HG03460 (cell line): ENCODE measurements at regions not wholly inside any gene's neighbourhood (a gene's known extent, or its start where the extent isn't known, plus 50 kb on each side); places are given as distances from the start of the nearest gene placed in this dataset.

ENCODE experiments used
- ATAC-seq: cut with Tn5 transposase; IDR thresholded peaks from one replicate; pipeline ENCODE4 v1.9.1; 2021; ENCODE audit not compliant: unreplicated experiment

DNA sequence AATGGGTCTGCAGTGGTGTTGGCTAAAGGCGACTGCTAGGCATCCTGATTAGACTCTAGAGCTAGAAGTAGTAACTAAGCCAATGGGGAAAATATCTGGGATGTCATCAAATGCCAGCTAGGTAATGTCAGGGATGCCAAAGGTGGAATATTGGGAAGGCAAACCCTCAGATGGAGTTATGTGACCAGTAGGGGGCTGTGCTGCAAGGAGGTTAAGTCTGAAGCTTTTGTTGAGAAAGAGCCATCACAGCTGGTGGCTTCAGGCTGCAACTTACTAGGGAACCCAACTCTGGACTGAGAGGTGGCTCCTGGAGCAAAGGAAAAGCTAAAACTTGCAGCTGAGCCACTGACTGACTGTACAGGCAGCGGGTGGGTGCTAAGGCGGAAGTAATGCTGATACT lies 576.9 kb upstream of the GHITM start:
- no peak for ATAC-seq

DNA sequence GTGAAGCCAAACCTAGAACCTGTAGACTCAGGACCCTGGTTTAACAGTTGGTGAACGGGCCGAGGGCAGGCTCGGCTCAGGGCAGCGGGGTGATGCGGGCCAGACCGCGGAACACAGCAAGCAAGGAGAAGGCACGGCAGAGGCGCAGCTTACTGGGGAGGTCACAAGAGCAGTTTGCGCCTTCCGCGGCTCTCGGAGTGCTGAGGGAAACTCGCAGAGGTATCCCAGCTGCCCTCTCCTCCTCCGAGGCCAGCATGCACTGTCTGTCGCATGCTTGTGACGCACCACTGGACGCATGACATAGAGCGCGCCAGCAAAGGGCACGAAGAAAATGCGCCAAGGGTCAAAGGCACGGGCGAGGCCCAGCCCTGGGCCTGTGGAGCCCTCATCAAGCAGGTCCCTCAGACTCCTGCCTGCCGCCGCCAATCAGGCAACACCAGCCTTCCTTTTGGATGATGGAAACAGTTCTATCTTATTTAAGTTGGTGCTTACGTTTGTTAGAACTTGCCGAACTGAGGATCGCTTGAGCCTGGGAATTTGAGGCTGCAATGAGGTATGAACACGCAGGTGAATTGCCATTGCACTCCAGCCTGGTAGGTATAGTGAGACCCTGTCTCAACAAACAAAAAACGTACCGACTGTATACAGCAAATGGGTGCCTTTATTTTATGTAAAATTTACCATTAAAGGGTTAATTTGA lies 574.3 kb upstream of the GHITM start:
- ATAC-seq: no peak

DNA sequence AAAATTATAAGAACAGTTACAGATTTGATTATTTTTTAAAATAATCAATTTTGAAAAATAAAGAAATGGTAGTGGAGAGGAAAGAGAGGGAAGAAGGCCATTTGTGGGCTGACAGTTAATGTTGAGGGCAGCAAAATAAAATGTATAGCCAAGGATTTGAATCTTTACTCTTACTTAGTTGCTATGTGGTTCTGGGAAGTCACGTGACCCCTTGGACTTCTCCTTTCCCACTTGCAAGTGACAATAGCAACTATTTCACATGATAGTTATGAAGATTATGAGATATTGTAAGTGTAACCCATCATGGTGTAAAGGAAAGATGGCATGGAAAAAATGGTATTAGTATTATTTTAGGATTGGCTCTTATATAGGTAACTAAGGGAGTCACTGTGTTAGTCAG lies 567.3 kb upstream of the GHITM start:
- ATAC-seq: no peak

DNA sequence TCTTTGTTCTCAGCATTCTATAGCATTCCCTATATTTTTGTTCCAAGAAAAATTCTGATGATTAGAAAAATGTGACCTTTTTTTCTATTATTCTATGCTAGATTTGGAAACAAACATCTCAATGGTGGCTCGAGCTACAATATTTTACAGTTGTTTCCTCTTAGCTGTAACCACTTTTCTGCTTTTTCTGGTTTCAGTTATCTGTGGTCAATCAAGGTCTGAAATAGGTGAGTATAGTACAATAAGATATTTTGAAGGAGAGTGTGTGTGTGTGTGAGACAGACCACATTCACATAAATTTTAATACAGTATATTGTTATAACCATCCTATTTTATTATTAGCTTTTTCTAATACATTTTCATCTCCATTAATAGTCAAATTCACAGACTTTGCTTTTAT lies 564.5 kb upstream of the GHITM start:
- ATAC-seq: no peak

DNA sequence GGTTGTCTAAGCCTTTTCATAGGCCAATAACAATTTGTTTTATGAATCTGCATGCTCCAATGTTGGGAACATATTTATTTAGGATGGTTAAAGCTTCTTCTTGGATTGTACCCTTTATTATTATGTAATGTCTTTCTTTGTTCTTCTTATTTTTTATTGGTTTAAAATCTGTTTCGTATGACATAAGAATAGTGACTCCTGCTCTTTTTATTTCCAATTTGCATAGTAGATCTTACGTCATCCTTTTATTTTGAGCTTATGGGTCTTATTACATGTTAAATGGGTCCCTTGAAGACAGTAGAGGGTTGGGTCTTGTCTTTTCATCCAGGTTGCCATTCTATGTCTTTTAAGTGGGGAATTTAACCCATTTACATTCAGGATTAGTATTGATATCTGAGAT lies 561.9 kb upstream of the GHITM start:
- no peak for ATAC-seq

DNA sequence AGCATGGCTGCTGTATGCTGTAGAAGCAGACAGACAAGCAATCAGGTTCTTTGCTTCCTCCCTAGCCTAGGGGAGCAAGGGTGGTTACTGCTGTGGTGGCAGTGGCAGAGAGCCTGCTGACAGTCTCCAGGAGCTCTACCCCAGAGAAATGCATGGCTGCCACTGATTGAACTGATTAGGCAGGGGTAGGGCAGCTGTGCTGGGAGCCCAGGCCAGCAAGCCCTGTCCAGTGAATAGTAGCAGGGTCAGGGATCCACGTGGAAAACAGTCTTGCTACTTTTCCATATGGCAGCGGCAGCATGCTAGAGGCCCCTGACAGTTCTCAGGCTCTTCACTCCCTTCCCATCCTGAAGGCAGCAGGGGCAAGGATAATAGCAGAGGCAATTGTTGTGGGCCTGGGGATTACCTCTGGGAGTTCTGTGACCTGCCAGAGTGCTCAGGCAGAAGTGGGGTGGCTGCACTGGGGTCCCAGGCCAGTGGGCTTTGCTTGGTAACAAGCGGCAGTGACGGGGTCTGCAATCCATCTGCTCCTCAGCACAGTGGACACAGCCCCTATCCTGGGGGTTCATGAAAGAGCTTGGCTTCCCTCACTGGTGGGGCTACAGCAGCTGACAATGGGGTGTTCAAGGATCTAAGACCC lies 558.8 kb upstream of the GHITM start:
- no peak for ATAC-seq

DNA sequence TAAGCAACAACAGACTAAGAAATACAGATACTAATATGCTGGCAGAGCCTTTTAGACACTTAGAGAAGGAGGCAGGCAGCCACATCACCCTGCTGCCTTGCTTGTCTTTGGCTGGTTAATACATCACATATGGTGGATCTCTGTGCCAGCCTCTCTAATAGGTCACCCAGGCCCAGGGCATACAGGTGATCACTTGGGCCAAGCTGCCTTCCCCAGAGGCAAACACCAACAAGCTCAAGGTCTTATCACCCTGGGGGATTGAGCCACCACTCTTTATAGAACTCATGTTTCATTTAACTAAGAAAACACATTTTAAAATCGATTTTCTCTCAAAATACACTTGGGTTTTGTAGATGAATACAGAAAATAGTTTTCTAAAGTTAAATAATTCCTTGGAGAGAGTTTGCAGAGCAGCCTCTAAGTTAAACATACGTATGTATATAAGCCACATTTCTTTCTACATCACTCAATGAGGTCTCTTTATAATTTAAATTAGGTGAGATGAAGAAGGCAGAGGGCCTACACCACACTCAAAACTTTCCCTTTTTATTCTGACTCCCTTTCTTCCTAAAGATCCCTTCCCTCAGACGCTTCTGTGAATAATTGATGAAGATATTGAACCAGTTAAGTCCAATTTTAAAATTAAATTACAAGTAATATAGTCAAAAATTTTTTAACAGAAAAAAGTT lies 556.8 kb upstream of the GHITM start:
- ATAC-seq: no peak

DNA sequence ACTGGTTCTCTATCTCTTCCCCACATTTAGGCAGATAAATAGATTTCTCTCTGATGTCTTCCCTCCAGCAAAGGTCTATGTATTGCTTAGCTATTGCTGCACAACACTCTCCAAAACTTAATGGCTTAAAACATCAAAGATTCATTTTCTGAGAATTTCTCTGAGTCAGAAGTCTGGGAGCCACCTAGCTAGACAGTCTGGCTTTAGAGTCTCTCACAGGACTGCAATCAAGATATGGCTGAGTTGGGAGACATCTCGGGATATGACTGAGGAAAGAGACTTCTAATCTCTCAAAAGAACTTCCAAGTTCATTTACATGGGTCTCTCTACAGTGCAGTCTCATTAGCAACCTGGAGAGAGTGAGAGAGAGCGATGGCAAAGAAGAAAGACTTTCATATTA lies 553.6 kb upstream of the GHITM start:
- ATAC-seq: no peak

DNA sequence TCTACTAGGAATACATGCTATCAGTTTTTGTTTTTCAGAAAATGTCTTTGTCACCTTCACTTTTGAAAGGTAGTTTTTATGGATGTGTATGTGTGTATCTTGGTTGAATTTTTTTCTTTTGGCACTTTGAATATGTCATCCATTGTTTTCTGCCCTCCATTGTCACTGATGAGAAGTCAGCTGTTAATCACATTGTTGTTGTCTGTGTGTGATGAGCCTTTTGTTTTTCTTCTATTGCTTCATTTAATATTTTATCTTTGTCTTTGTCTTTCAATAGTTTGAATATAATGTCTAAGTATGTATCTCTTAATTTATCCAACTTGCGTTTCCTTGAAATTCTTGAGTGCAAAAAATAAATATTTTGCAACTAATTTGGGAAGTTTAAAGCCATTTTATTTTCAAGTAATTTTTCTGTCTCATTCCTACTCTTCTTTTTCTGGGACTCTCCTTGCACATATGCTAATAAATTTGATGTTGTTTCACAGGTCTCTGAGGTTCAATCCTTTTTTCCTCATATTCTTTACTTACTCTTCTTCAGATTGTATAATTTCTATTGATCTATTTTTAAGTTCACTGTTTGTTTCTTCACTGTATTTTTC lies 546.9 kb upstream of the GHITM start:
- no peak for ATAC-seq

DNA sequence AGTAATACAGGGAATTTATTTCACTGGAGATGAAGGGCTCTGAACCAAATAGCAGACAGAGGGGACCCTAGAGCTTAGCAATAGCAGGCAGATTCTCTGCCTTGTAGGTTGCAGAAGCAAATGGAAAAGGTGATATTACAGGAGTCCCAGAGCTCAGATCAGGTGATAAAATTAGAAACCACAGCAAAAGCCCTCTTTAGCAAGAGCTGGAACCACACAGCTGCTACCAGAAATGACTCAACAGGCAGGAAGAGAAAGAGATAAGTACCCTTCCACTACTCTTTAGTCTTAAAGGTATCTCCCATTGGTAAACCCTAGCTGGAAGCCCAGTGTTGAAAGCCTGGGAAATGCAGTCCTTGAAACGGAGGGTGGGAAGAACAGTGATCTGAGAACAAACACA lies 535.6 kb upstream of the GHITM start:
- ATAC-seq: peak; percentile 98

DNA sequence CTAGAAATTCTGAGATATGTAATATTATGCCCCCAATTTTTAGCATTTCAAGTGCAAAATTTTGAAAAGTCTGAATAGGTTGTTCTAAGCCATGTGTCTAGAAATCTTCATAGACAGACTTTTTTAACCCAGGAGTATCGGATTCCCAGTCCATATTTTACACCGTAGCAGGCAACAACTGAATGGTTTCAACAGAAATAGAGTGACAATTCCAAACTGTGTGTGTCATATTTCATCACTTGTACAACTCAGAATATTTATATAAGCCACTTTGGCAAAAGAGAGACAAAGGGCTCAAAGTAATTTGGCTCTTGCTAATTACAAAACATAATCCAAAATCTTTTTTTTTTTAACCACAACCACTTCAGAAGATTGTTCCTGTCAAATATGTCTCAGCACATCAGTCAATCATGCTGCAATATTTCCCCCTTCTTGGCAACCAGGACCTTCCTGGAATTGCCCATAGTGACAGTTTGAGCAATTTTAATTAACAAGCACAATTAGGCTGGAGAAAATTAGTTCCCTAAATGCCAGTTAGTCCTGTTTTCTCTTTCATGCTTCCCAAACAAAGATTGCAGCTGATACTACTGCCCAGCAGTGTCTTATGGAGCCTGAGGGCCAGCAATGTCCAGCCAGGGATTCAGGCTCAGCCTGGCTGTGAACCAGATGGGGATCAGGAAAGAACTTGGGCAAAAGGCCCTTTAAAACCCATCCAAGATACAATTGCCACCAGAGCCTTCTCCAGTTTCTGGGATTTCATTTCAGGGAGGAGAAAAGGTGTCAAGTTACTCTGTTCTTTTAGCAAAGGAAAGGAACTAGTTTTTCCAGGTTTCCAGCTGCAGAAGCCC lies 533.3 kb upstream of the GHITM start:
- ATAC-seq: no peak

DNA sequence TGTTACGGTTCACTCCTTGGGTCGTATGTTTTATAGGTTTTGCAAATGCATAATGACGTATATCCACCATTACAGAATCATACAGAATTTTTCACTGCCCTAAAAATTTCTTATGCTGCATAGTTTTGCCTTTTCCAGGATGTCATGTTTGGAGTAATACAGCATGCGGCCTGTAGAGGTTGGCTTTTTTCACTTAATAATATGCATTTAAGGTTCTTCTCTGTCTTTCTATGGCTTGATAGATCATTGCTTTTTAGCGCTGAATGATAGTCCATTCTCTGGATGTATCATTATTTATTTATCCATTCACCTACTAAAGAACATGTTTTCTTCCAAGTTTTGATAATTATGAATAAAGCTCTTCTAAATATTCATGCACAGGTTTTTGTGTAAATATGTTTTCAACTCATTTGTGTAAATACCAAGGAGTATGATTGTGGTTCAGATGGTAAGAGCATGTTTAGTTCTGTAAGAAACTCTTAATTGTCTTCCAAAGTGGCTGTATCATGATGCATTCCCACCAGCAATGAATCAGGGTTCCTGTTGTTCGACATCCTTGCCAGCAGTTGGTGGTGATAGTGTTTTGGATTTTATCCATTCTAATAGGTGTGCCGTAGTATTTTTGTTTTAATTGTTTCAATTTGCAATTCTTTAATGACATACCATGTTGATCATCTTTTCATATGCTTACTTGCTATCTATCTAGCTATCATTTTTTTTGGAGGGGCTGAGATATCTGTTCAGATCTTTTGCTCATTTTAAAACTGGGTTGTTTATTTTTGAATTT lies 531.2 kb upstream of the GHITM start:
- no peak for ATAC-seq

DNA sequence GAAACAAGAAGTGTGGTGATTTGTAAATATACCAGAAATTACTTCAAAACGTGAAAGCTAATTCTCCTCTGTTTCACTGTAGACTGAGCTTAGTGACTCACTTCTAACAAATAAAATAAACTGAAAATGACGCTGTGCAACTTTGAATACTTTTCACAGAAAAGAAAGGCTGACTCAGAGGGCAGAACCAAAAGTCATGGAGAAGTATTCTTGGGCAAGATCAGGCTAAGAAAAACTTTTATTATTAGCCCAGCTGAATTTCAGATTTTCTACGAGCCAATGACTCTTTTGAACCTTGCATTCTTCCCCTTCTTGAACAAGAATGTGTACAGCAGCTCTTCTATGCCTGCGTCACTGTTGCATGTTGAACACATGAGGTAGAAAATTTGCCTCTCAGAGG lies 527.3 kb upstream of the GHITM start:
- ATAC-seq: no peak

DNA sequence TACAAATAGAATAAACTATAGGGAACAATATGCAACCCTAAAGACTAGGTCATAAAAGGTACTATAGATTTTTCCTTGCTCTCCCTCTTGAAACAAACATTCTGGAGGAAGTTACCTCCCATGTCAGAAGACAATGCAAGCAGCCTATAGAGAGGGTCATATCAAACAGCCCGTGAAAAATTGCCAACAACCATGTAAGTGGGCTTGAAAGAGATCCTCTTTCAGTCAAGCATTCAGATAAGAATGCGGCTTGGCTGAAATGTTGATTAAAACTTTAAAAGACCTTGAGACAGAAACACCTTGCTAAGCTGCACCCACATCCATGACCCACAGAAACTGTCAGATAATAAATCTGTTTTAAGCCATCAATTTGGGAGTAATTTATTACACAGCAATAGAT lies 526.6 kb upstream of the GHITM start:
- no peak for ATAC-seq

DNA sequence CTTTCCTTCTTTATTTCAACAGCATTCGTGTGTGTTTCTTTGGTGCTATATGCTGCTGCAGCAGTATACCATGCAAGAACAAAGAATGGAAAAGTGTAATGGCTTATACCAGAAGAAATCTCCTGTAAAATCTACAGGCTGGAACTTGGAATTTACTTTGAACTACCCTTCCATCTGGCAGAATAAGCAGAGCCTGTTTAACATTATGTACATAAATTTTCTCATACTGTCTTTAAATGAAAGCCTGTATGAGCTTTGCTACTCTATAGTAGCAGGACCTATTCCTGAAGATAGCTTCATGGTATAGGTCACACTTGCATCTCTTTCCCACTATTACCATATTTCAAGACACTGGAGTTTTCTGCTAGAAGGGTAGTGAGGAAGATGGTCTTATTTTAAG lies 522.1 kb upstream of the GHITM start:
- ATAC-seq: no peak

DNA sequence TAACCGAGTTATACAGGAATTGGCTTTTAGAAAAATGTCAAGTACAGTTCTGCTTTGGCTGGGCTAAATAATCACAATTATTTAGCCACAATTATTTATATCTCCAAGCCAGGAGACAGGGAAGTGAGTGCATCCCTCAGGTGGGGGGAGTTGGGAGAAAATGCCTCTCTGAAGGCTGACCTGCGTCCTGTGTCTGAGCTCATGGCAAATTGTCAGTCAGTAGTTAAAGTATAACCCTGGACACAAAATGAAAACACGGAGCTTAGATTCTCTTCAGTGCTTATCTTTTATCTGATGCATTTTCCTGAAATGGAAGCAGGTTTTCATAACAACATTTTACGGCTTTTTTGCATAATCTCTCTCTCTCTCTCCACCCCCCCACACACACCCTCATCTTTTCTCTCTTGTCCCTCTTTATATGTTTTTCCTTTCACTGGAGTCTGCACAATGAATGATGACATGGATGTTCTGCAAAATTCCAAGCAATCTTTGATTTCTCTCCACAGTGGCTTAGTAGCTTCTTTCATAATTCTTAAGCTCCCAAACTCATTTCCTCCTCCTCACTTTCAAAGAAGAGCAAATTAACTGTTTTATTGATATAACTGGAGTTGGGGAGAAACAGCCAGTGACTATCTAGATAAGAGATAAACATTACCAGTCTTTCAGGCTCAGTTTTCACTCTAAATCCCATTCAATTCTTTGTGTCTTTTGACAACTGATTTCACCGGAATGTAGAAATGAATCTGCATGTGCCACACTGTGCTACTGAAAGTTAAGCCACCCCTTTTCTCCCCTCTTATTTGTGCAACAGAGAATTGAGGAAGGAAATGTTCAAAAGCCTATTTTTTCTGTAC lies 521.4 kb upstream of the GHITM start:
- ATAC-seq: no peak

DNA sequence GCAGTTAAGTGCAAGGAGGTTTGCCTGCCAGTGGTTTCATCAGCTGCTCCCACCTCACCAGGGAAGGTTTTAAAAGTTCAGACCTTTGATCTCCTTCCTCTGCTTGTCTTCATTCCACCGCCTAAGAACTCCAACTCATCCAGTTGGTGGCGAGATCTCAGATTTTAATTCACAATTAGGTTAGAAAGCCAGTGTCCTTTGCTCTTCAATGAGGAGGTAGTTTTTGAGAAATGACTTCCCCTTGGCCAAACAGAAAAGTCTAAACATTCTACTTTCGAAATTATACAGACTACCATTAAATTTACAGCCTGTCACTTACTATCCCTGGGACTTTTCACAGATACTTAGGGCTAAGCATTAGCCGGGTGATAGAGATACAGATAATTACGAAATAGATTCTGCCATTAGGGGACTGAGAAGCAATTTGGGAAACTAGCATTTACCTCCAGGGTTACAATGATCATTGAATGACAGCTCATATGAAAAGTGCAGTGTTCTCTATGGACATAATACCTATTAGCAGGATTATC lies 513.4 kb upstream of the GHITM start:
- ATAC-seq: no peak

DNA sequence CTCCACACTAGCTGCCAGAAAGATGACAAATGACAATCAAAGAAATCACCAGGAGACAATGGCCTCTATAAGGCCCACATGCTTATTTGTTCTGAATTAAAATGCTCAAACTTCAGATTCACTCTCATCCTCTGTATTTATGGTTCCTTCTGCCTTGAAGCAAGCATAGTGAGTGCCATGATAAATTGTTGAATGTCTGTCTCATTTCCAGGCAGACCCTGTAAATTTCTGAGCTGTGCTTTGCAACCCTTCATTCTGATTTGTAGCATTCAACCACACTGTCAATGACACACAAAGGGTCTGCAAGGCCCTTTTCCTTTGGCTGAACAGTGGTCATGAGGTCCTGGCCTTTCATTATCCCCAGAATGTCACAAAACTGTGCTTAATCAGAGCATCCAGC lies 506.6 kb upstream of the GHITM start:
- ATAC-seq: no peak

DNA sequence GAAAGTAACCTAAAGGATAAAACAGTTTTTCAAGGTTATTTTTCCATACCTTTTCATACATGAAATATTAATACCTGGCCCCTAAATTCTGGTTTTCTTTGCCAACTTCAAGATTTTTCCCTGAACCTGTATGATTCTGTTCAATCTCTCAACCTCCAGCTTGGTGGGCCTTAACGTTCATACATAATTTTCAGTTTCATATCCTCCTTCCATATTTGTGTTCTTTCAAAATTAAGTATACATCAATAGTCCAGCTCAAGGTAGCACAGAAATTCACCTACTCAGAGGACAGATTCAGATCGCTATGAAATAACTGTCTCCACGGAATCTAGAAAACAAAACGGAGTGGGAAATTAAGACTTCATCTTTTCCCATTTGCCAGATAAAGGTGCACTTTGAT lies 505.8 kb upstream of the GHITM start:
- ATAC-seq: no peak
